Loucy (cell line): ENCODE measurements at regions not wholly inside any gene's neighbourhood (a gene's known extent, or its start where the extent isn't known, plus 50 kb on each side); places are given as distances from the start of the nearest gene placed in this dataset.

ENCODE experiments used
- H2AFZ ChIP-seq: fragments of 200-600 bp; sonication (generic); 2 replicates; pipeline ENCODE4 v1.6.0; 2016; ENCODE audit warnings: antibody characterized with exemption, mild to moderate bottlenecking, low read length, moderate library complexity
- H3F3A ChIP-seq: fragments of 200-600 bp; 2 replicates; pipeline ENCODE4 v1.6.0; 2016; ENCODE audit warnings: antibody characterized with exemption, low read depth, mild to moderate bottlenecking
- H3K27me3 ChIP-seq: fragments of 200-600 bp; sonication (generic); 2 replicates; pipeline ENCODE4 v1.6.1; 2014; ENCODE audit warnings: low read length, mild to moderate bottlenecking; ENCODE audit not compliant: insufficient read depth, poor library complexity, severe bottlenecking
- H3K36me3 ChIP-seq: fragments of 200-600 bp; sonication (generic); 2 replicates; pipeline ENCODE4 v1.6.1; 2016; ENCODE audit warnings: low read length; ENCODE audit not compliant: insufficient read depth
- H3K4me1 ChIP-seq: fragments of 200-600 bp; sonication (generic); 2 replicates; pipeline ENCODE4 v1.5.1; 2014; ENCODE audit warnings: low read length, mild to moderate bottlenecking; ENCODE audit not compliant: insufficient read depth, poor library complexity, severe bottlenecking
- H3K4me2 ChIP-seq: fragments of 200-600 bp; sonication (generic); 2 replicates; pipeline ENCODE4 v1.6.0; 2014; ENCODE audit warnings: antibody characterized with exemption, low read length, low read depth, mild to moderate bottlenecking; ENCODE audit not compliant: poor library complexity, severe bottlenecking
- H3K4me3 ChIP-seq: fragments of 200-600 bp; sonication (generic); 2 replicates; pipeline ENCODE4 v1.5.1; 2014; ENCODE audit warnings: low read length, mild to moderate bottlenecking, mixed read lengths; ENCODE audit not compliant: poor library complexity, severe bottlenecking
- H3K79me2 ChIP-seq: fragments of 200-600 bp; sonication (generic); 2 replicates; pipeline ENCODE4 v1.6.1; 2014; ENCODE audit warnings: low read length; ENCODE audit not compliant: insufficient read depth
- H3K9ac ChIP-seq: fragments of 200-600 bp; sonication (generic); 2 replicates; pipeline ENCODE4 v1.6.0; 2014; ENCODE audit warnings: mild to moderate bottlenecking, low read depth, low read length, moderate library complexity; ENCODE audit not compliant: poor library complexity, severe bottlenecking
- H3K9me2 ChIP-seq: fragments of 200-600 bp; sonication (generic); replicated peaks from 2 replicates; pipeline ENCODE4 v1.6.1; 2016; ENCODE audit warnings: low read depth, low read length, mixed read lengths
- H3K9me3 ChIP-seq: fragments of 200-600 bp; sonication (generic); 2 replicates; pipeline ENCODE4 v1.6.1; 2014; ENCODE audit warnings: mild to moderate bottlenecking, antibody characterized with exemption, low read length, low read depth; ENCODE audit not compliant: insufficient read depth
- H4K20me1 ChIP-seq: fragments of 200-600 bp; sonication (generic); 2 replicates; pipeline ENCODE4 v1.6.0; 2014; ENCODE audit warnings: antibody characterized with exemption, low read length, mild to moderate bottlenecking; ENCODE audit not compliant: insufficient read depth, poor library complexity, severe bottlenecking
- EZH2phosphoT487 ChIP-seq: fragments of 200-600 bp; IDR thresholded peaks from 2 replicates; pipeline ENCODE4 v1.6.1; 2018; ENCODE audit warnings: antibody characterized with exemption, mild to moderate bottlenecking, moderate library complexity, borderline replicate concordance
- TF ChIP-seq, protein P1 (sequence below): fragments of 200-600 bp; sonication (generic); conservative IDR thresholded peaks from 2 replicates; pipeline ENCODE4 v1.5.1; 2014; ENCODE audit warnings: mild to moderate bottlenecking, antibody characterized with exemption, low read length

DNA sequence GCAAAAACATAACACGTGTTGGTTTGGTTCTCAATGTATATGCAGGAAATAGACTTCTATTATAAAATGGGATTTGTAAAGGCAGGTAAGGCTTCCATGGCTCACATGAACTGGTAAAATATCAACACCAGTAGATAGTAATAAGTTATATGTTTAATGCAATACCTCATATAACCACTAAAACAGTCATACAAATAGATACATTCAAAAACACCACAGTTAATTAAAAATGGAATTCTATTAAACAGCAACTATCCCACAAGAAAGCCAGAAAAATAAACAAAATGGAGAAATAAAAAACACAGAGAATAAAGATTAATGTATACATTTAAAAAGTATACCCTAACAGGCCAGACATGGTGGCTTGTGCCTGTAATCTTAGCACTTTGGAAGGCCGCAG is 243.8 kb upstream of the LRATD1 start:
- no peaks in the 10 kb centered on the region for H3K27me3 ChIP-seq
- no peaks in the 10 kb centered on the region for H3K79me2 ChIP-seq
- H3K36me3 ChIP-seq: no peaks in the 10 kb centered on the region
- no peaks in the 10 kb centered on the region for H3F3A ChIP-seq
- no peaks in the 10 kb centered on the region for H3K4me1 ChIP-seq
- H4K20me1 ChIP-seq: no peaks in the 10 kb centered on the region
- no peaks in the 10 kb centered on the region for H3K9me2 ChIP-seq
- no peak overlapping the region for H2AFZ ChIP-seq
- no peak overlapping the region for H3K4me3 ChIP-seq
- H3K4me2 ChIP-seq: no peak overlapping the region
- H3K9ac ChIP-seq: no peak overlapping the region
- H3K9me3 ChIP-seq: no peaks in the 10 kb centered on the region
- no peak for TF ChIP-seq EZH2phosphoT487

DNA sequence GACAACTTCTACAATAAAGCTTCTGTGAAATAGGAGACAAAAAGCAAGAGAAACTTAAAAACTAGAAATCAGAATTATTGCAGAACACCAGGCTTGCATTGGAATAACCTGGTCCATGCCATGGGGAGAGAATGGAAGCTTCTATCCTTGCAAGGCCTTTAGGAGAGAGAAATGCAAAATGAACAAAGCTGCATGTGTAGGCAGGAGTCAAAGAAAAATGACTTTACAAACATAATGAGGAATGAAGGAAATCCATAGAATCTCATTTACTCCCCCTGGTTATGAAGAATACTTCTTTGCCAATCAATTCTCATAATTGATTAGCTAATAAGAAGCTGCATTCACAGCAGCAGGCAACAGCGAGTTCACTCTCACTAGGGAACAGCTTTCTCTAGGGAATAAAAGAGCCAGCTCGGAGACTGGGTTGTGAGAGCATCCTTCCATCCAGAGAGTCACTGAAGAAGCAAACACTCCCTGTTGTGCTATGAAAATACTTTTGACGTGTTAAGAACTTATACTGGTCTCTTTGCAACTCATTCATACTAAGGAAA is 235.9 kb upstream of the LRATD1 start:
- no peak overlapping the region for H2AFZ ChIP-seq
- no peaks in the 10 kb centered on the region for H3K27me3 ChIP-seq
- TF ChIP-seq, protein P1, sequence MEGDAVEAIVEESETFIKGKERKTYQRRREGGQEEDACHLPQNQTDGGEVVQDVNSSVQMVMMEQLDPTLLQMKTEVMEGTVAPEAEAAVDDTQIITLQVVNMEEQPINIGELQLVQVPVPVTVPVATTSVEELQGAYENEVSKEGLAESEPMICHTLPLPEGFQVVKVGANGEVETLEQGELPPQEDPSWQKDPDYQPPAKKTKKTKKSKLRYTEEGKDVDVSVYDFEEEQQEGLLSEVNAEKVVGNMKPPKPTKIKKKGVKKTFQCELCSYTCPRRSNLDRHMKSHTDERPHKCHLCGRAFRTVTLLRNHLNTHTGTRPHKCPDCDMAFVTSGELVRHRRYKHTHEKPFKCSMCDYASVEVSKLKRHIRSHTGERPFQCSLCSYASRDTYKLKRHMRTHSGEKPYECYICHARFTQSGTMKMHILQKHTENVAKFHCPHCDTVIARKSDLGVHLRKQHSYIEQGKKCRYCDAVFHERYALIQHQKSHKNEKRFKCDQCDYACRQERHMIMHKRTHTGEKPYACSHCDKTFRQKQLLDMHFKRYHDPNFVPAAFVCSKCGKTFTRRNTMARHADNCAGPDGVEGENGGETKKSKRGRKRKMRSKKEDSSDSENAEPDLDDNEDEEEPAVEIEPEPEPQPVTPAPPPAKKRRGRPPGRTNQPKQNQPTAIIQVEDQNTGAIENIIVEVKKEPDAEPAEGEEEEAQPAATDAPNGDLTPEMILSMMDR: no peak
- H3K9me2 ChIP-seq: no peaks in the 10 kb centered on the region
- no peaks in the 10 kb centered on the region for H3K9me3 ChIP-seq
- no peak overlapping the region for H3K9ac ChIP-seq
- no peaks in the 10 kb centered on the region for H3K4me1 ChIP-seq
- H4K20me1 ChIP-seq: no peaks in the 10 kb centered on the region
- H3F3A ChIP-seq: no peaks in the 10 kb centered on the region
- H3K4me2 ChIP-seq: no peak overlapping the region
- no peak overlapping the region for H3K4me3 ChIP-seq
- no peaks in the 10 kb centered on the region for H3K79me2 ChIP-seq
- H3K36me3 ChIP-seq: no peaks in the 10 kb centered on the region

DNA sequence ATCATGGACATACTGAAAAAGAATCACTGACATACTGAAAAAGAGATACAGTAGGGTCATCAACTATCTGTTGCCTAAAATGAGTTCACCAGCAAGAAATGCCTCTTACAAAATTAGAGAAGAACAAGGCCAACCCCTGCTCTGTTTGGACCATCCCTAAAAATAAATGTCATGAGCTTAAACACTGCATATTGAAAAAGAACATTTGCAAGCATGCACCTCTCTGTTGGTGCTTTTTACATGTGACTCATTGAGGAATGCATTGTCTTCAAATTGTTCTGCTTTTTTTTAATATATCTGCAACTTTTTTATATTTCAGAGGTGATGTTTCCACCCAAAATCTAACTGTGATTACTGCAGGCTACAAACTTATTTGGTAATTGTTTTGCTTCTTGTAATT is 233.9 kb upstream of the LRATD1 start:
- Histone ChIP-seq H4K20me1 (no peaks in the 10 kb centered on the region), H3K27me3 (no peaks in the 10 kb centered on the region), H3K4me2 (no peak overlapping the region), H3K4me1 (no peaks in the 10 kb centered on the region), H3K4me3 (no peak overlapping the region), H2AFZ (no peak overlapping the region), H3K9me3 (no peaks in the 10 kb centered on the region), H3K9me2 (no peaks in the 10 kb centered on the region), H3K36me3 (no peaks in the 10 kb centered on the region), H3K79me2 (no peaks in the 10 kb centered on the region), H3F3A (no peaks in the 10 kb centered on the region), H3K9ac (no peak overlapping the region)
- TF ChIP-seq EZH2phosphoT487: no peak
- TF ChIP-seq, protein P1: no peak

DNA sequence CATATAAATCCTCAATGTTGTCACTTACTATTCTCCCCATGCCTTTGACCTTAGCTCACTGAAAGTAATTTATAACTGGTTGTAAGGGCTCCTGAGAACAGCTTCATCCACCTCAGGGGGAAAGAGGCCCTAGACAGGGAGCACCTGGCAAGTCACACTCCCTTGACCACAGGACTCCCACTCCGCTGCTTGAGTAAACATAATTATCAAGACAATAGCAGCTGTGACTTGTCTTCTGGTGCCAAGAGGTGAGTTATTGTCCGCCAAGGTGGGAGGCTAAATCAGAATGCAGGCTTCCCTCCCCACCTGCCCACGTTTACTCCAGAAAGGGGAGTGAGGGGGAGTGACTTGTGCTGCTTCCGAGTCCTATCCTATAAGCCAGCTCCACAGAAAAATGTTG is 230.6 kb upstream of the LRATD1 start:
- no peak overlapping the region for H3K4me2 ChIP-seq
- no peaks in the 10 kb centered on the region for H3K27me3 ChIP-seq
- no peaks in the 10 kb centered on the region for H3K79me2 ChIP-seq
- no peaks in the 10 kb centered on the region for H3K36me3 ChIP-seq
- no peaks in the 10 kb centered on the region for H3K9me3 ChIP-seq
- TF ChIP-seq EZH2phosphoT487: no peak
- TF ChIP-seq, protein P1: no peak
- H3K4me3 ChIP-seq: no peak overlapping the region
- H4K20me1 ChIP-seq: no peaks in the 10 kb centered on the region
- no peaks in the 10 kb centered on the region for H3K9me2 ChIP-seq
- no peak overlapping the region for H3K9ac ChIP-seq
- H3K4me1 ChIP-seq: no peaks in the 10 kb centered on the region
- no peak overlapping the region for H2AFZ ChIP-seq
- H3F3A ChIP-seq: no peaks in the 10 kb centered on the region
